LNCAP (cell line): ENCODE measurements at regions not wholly inside any gene's neighbourhood (a gene's known extent, or its start where the extent isn't known, plus 50 kb on each side); places are given as distances from the start of the nearest gene placed in this dataset.

Experiments used
- CTCF ChIP-seq: fragments of 450-650 bp; IDR thresholded peaks from 2 replicates; pipeline ENCODE4 v1.5.1; 2017; ENCODE audit warnings: mild to moderate bottlenecking

GRCh38 chr5:106858616-106859015, 812.1 kb downstream of the EFNA5 start:
- TF ChIP-seq CTCF, result no peak

- TF ChIP-seq CTCF, result no peak
Observed at GRCh38 chr5:106854922-106855321, 815.8 kb downstream of the EFNA5 start.

- TF ChIP-seq CTCF, result no peak
Observed at GRCh38 chr5:106854105-106854687, 816.5 kb downstream of the EFNA5 start.

GRCh38 chr5:106853266-106853665, 817.5 kb downstream of the EFNA5 start:
- no peak for TF ChIP-seq CTCF

GRCh38 chr5:106849266-106849665, 821.5 kb downstream of the EFNA5 start:
- TF ChIP-seq CTCF, result no peak

GRCh38 chr5:106843812-106844416, 826.8 kb downstream of the EFNA5 start:
- TF ChIP-seq CTCF, result peak; percentile 49

- TF ChIP-seq CTCF, result no peak
Observed at GRCh38 chr5:106833517-106833916, 837.2 kb downstream of the EFNA5 start.

- no peak for TF ChIP-seq CTCF
Observed at GRCh38 chr5:106827061-106827460, 843.7 kb downstream of the EFNA5 start.
